Activated CD4-positive, alpha-beta T cell treated with anti-CD3 and anti-CD28 coated beads, Interleukin-2, amount 10 ng/mL, durations not matched to agents 7 days and 5 days (primary cell): ENCODE measurements at regions not wholly inside any gene's neighbourhood (a gene's known extent, or its start where the extent isn't known, plus 50 kb on each side); places are given as distances from the start of the nearest gene placed in this dataset.
A peak's percentile ranks its signal among the peaks of the same experiment; 100 is the strongest.

ENCODE experiments used
- CTCF ChIA-PET: fragments of 350-600 bp; sonication (Branson Sonifier 250); formaldehyde crosslinking; loops from one replicate; lab custom pipeline; 2021; ENCODE audit warnings: antibody characterized with exemption; lab: Charles Lee
- POLR2A ChIA-PET: fragments of 350-600 bp; sonication (Branson Sonifier 250); formaldehyde crosslinking; loops from one replicate; lab custom pipeline; 2021; ENCODE audit warnings: antibody characterized with exemption; lab: Charles Lee
- DNase-seq: peaks from one replicate; pipeline ENCODE4 v3.0.0-alpha.2; 2020
- H3K27ac Mint-ChIP-seq: one replicate; pipeline ENCODE4 v1.8.0; 2021; ENCODE audit warnings: mild to moderate bottlenecking, moderate library complexity, mixed read lengths
- H3K27me3 Mint-ChIP-seq: one replicate; pipeline ENCODE4 v1.8.0; 2021; ENCODE audit warnings: mixed read lengths
- H3K36me3 Mint-ChIP-seq: one replicate; pipeline ENCODE4 v1.8.0; 2021; ENCODE audit warnings: low read depth, mixed read lengths
- H3K4me1 Mint-ChIP-seq: one replicate; pipeline ENCODE4 v1.8.0; 2021; ENCODE audit warnings: mixed read lengths
- H3K4me3 Mint-ChIP-seq: one replicate; pipeline ENCODE4 v1.8.0; 2021; ENCODE audit warnings: mild to moderate bottlenecking, moderate library complexity, mixed read lengths
- H3K9me3 Mint-ChIP-seq: one replicate; pipeline ENCODE4 v1.8.0; 2021; ENCODE audit warnings: mixed read lengths

- POLR2A ChIA-PET: no interaction called here
Measured at GRCh38 chr2:12326449-12327190, 390.1 kb upstream of the TRIB2 start.

GRCh38 chr2:12330916-12331315, 385.8 kb upstream of the TRIB2 start:
- POLR2A ChIA-PET: no interaction called here
- Mint-ChIP-seq H3K4me1 (peaks cover 8% of the 10 kb centered on the region), H3K27me3 (peaks cover 16% of the 10 kb centered on the region), H3K36me3 (no peaks in the 10 kb centered on the region), H3K4me3 (no peak overlapping the region), H3K27ac (no peak overlapping the region), H3K9me3 (peaks cover 17% of the 10 kb centered on the region)
- CTCF ChIA-PET: interaction anchor here (1.0 to 1.2 kb wide), 2 partner anchors 14 to 76 kb away, joined by 3 read pairs; no protein-coding TSS in a partner anchor
- DNase-seq: no peak

More at GRCh38 chr2:12326449-12327190, 390.1 kb upstream of the TRIB2 start:
- peaks cover 8% of the 10 kb centered on the region for H3K27me3 Mint-ChIP-seq
- H3K4me3 Mint-ChIP-seq: no peak overlapping the region
- peak; percentile 18 for DNase-seq
- H3K27ac Mint-ChIP-seq: no peak overlapping the region
- CTCF ChIA-PET: no interaction called here
- peaks cover 15% of the 10 kb centered on the region for H3K9me3 Mint-ChIP-seq
- H3K36me3 Mint-ChIP-seq: no peaks in the 10 kb centered on the region
- H3K4me1 Mint-ChIP-seq: no peaks in the 10 kb centered on the region

GRCh38 chr2:12331698-12332097, 385.0 kb upstream of the TRIB2 start:
- ChIA-PET CTCF (interaction anchor here (1.0 to 1.2 kb wide), 2 partner anchors 15 to 76 kb away, joined by 3 read pairs; no protein-coding TSS in a partner anchor), POLR2A (no interaction called here)
- Mint-ChIP-seq H3K9me3 (peaks cover 17% of the 10 kb centered on the region), H3K36me3 (no peaks in the 10 kb centered on the region), H3K27ac (no peak overlapping the region), H3K4me3 (no peak overlapping the region), H3K4me1 (peaks cover 8% of the 10 kb centered on the region), H3K27me3 (peaks cover 16% of the 10 kb centered on the region)
- no peak for DNase-seq

- POLR2A ChIA-PET: no interaction called here
- H3K27me3 Mint-ChIP-seq: peaks cover 14% of the 10 kb centered on the region
- no peak for DNase-seq
- peaks cover 8% of the 10 kb centered on the region for H3K4me1 Mint-ChIP-seq
- no peaks in the 10 kb centered on the region for H3K36me3 Mint-ChIP-seq
- no peak overlapping the region for H3K27ac Mint-ChIP-seq
- no peak overlapping the region for H3K4me3 Mint-ChIP-seq
- CTCF ChIA-PET: no interaction called here
- H3K9me3 Mint-ChIP-seq: peaks cover 13% of the 10 kb centered on the region
Measured at GRCh38 chr2:12333293-12333692, 383.4 kb upstream of the TRIB2 start.

- POLR2A ChIA-PET: no interaction called here
- H3K27me3 Mint-ChIP-seq: peaks cover 14% of the 10 kb centered on the region
- CTCF ChIA-PET: interaction anchor here (1.0 kb wide), 1 partner anchor 25 kb away, joined by 3 read pairs; no protein-coding TSS in a partner anchor
- no peak overlapping the region for H3K27ac Mint-ChIP-seq
- H3K4me3 Mint-ChIP-seq: no peak overlapping the region
- DNase-seq: no peak
- no peaks in the 10 kb centered on the region for H3K36me3 Mint-ChIP-seq
- peaks cover 11% of the 10 kb centered on the region for H3K9me3 Mint-ChIP-seq
- H3K4me1 Mint-ChIP-seq: peaks cover 8% of the 10 kb centered on the region
Measured at GRCh38 chr2:12334412-12334966, 382.2 kb upstream of the TRIB2 start.

- peaks cover 8% of the 10 kb centered on the region for H3K4me1 Mint-ChIP-seq
- no peak overlapping the region for H3K4me3 Mint-ChIP-seq
- no peak for DNase-seq
- no peaks in the 10 kb centered on the region for H3K36me3 Mint-ChIP-seq
- peaks cover 11% of the 10 kb centered on the region for H3K27me3 Mint-ChIP-seq
- H3K27ac Mint-ChIP-seq: no peak overlapping the region
- ChIA-PET POLR2A (no interaction called here), CTCF (interaction anchor here (1.0 kb wide), 1 partner anchor 25 kb away, joined by 3 read pairs; no protein-coding TSS in a partner anchor)
- H3K9me3 Mint-ChIP-seq: peaks cover 11% of the 10 kb centered on the region
Measured at GRCh38 chr2:12335131-12335530, 381.6 kb upstream of the TRIB2 start.

GRCh38 chr2:12335995-12336394, 380.7 kb upstream of the TRIB2 start:
- Mint-ChIP-seq H3K36me3 (no peaks in the 10 kb centered on the region), H3K4me1 (peaks cover 8% of the 10 kb centered on the region), H3K27ac (no peak overlapping the region), H3K4me3 (no peak overlapping the region), H3K9me3 (peaks cover 6% of the 10 kb centered on the region), H3K27me3 (peaks cover 11% of the 10 kb centered on the region)
- ChIA-PET CTCF (no interaction called here), POLR2A (no interaction called here)
- DNase-seq: no peak

- Mint-ChIP-seq H3K36me3 (no peaks in the 10 kb centered on the region), H3K27ac (no peak overlapping the region), H3K4me3 (no peak overlapping the region), H3K9me3 (no peaks in the 10 kb centered on the region), H3K27me3 (peaks cover 8% of the 10 kb centered on the region), H3K4me1 (peaks cover 8% of the 10 kb centered on the region)
- no peak for DNase-seq
- ChIA-PET POLR2A (no interaction called here), CTCF (interaction anchor here (1.2 kb wide), 1 partner anchor 12 kb away, joined by 3 read pairs; no protein-coding TSS in a partner anchor)
Measured at GRCh38 chr2:12338946-12339697, 377.6 kb upstream of the TRIB2 start.

- Mint-ChIP-seq H3K4me1 (no peaks in the 10 kb centered on the region), H3K9me3 (no peaks in the 10 kb centered on the region), H3K4me3 (no peak overlapping the region), H3K27me3 (no peaks in the 10 kb centered on the region), H3K36me3 (no peaks in the 10 kb centered on the region), H3K27ac (no peak overlapping the region)
- ChIA-PET CTCF (interaction anchor here (1.2 kb wide), 1 partner anchor 11 kb away, joined by 3 read pairs; no protein-coding TSS in a partner anchor), POLR2A (no interaction called here)
- DNase-seq: no peak
Measured at GRCh38 chr2:12340164-12340563, 376.6 kb upstream of the TRIB2 start.

GRCh38 chr2:12341215-12341614, 375.5 kb upstream of the TRIB2 start:
- H3K4me3 Mint-ChIP-seq: no peak overlapping the region
- H3K27me3 Mint-ChIP-seq: no peaks in the 10 kb centered on the region
- no peak for DNase-seq
- ChIA-PET CTCF (interaction anchor here (1.0 kb wide), 1 partner anchor 13 kb away, joined by 3 read pairs; no protein-coding TSS in a partner anchor), POLR2A (no interaction called here)
- H3K4me1 Mint-ChIP-seq: no peaks in the 10 kb centered on the region
- H3K9me3 Mint-ChIP-seq: no peaks in the 10 kb centered on the region
- no peak overlapping the region for H3K27ac Mint-ChIP-seq
- no peaks in the 10 kb centered on the region for H3K36me3 Mint-ChIP-seq

- Mint-ChIP-seq H3K27me3 (no peaks in the 10 kb centered on the region), H3K36me3 (no peaks in the 10 kb centered on the region), H3K4me3 (no peak overlapping the region), H3K27ac (no peak overlapping the region), H3K9me3 (no peaks in the 10 kb centered on the region), H3K4me1 (no peaks in the 10 kb centered on the region)
- ChIA-PET POLR2A (no interaction called here), CTCF (no interaction called here)
- no peak for DNase-seq
Measured at GRCh38 chr2:12341920-12342319, 374.8 kb upstream of the TRIB2 start.

GRCh38 chr2:12343141-12343540, 373.6 kb upstream of the TRIB2 start:
- Mint-ChIP-seq H3K36me3 (no peaks in the 10 kb centered on the region), H3K27me3 (no peaks in the 10 kb centered on the region), H3K4me3 (no peak overlapping the region), H3K27ac (no peak overlapping the region), H3K9me3 (no peaks in the 10 kb centered on the region), H3K4me1 (no peaks in the 10 kb centered on the region)
- POLR2A ChIA-PET: no interaction called here
- DNase-seq: no peak
- CTCF ChIA-PET: interaction anchor here (1.1 kb wide), 1 partner anchor 11 kb away, joined by 3 read pairs; no protein-coding TSS in a partner anchor
